ENCODE measurements at regions not wholly inside any gene's neighbourhood (a gene's known extent, or its start where the extent isn't known, plus 50 kb on each side); places are given as distances from the start of the nearest gene placed in this dataset.

- TF ChIP-seq CTCF (IDR thresholded peaks at IDR 0.05; ENCODE audit: low read length) (no peak), EZH2 (optimal IDR thresholded peaks at IDR 0.05; ENCODE audit: low read depth, low read length) (no peak)
Measured at GRCh38 chr2:57981083-57981768, 65.4 kb upstream of the VRK2 start.
